GM12872 (cell line): ENCODE measurements at regions not wholly inside any gene's neighbourhood (a gene's known extent, or its start where the extent isn't known, plus 50 kb on each side); places are given as distances from the start of the nearest gene placed in this dataset.
A peak's percentile ranks its signal among the peaks of the same experiment; 100 is the strongest.

Source experiments
- TF ChIP-seq, protein P1 (sequence below): IDR thresholded peaks from 3 replicates; pipeline ENCODE4 v1.5.1; 2011; ENCODE audit warnings: low read depth, mild to moderate bottlenecking, low read length, moderate library complexity; ENCODE audit not compliant: insufficient read depth

DNA sequence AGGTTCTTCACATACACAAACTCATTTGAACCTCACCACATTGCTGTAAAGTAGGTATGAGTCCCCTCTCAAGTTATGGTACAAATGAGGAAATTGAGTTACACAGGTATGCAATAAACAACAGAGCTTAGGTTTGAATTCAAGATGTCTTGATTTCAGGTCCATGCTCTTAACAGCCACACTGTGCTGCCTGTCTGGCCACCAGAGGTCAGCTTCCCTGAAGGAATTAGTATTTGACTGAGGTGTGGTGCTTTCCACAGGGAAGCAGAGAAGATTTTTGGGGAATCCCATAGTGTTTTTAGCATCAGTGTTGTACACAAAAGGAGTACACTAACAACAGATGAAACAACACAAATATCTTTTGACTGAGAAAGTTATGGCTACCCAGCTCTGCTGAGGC, 94.4 kb upstream of the ITGA1 start:
- TF ChIP-seq, protein P1, sequence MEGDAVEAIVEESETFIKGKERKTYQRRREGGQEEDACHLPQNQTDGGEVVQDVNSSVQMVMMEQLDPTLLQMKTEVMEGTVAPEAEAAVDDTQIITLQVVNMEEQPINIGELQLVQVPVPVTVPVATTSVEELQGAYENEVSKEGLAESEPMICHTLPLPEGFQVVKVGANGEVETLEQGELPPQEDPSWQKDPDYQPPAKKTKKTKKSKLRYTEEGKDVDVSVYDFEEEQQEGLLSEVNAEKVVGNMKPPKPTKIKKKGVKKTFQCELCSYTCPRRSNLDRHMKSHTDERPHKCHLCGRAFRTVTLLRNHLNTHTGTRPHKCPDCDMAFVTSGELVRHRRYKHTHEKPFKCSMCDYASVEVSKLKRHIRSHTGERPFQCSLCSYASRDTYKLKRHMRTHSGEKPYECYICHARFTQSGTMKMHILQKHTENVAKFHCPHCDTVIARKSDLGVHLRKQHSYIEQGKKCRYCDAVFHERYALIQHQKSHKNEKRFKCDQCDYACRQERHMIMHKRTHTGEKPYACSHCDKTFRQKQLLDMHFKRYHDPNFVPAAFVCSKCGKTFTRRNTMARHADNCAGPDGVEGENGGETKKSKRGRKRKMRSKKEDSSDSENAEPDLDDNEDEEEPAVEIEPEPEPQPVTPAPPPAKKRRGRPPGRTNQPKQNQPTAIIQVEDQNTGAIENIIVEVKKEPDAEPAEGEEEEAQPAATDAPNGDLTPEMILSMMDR, result peak; percentile 55

DNA sequence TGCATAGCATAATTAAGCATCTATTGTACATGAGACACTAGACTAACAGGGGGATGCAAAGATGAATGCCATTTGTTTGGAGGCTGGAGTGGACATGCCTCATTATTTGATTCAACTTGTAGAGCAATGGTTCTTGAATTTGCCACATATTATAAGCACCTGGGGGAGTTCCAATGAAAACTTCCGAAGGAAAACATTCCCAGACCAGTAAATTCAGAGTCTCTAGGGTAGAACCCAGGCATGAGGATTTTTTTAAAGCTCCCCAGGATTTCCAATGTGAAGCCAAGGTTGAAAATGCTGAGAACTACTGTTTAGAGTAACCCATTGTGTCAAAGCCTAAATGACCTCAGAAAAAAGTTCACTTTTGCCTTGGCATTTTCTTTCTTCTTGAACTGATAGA, 93.9 kb upstream of the ITGA1 start:
- TF ChIP-seq, protein P1, result no peak

DNA sequence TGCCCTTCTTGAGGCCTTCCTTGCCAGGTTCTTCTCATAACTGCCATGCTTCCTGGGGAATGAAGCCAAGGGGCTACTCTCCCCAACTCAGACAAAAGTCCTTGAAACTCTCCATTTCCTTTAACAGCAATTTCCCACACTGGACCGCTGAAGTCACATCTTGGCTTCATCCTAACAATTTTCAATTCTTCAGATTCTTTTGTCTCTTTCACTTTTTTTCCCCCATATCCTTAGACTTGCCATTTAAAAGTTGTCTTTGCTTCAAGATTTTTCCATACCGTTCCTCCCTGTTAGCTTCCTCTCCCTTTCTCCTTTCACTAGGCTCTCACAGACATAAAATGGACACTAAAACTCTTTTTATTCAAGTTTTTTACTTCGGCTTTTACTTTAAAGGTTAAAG, 93.1 kb upstream of the ITGA1 start:
- TF ChIP-seq, protein P1, result no peak

DNA sequence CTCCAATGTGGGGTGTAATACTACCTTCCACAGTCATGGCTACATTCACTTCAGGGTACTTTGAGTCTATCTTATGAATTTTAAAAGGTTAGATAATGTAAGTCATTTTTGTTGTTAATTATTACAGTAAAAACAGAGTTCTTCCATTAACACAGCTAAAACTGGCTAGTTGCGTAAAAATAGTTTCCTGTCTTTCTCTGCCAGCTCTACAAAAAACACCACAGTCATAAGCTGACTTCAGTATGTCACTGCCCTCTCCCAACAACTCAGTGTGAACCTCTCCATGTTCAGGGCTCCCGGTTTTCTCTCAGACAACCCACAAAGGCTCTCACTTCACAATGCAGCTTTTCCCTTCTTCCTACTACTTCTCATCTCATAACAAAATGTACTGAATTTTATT, 84.8 kb upstream of the ITGA1 start:
- TF ChIP-seq, protein P1, result no peak

DNA sequence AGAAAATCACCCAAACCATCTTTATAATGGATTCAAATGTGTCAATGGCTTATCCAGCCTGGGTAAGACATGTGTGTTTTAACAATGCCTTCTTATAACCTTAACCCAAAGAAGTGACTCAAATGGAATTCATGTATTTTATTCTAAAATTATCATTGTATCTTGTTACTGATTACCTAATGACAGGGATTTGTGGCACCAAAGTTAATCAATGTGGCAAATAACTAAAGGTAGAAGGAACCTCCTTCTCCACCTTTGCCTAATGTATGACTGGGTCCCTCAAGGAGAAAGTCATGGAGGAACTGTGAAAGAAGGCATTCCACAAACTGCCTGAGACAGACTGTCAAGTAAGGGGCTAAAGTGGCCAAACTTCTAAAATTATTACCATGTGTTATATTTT, 84.4 kb upstream of the ITGA1 start:
- TF ChIP-seq, protein P1, result no peak

DNA sequence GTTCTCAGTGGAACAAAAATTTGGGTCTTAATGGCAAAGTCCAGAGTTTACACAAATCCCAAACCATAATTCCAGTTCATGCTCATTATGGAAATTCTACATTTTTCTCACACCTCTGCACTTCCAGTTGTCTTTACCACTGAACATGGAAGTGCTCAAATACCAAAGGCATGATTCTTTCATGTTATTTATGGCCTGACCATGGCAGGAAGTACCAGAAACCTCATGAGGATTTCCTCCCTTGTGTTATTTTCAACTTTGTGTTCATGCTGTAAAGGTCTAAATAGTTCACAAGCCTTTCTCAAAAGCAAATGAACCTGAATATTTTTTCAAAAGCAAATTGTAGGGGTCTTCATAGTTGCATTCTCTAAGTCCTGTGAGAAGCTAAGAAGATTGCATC, 82.0 kb upstream of the ITGA1 start:
- TF ChIP-seq, protein P1, result no peak

DNA sequence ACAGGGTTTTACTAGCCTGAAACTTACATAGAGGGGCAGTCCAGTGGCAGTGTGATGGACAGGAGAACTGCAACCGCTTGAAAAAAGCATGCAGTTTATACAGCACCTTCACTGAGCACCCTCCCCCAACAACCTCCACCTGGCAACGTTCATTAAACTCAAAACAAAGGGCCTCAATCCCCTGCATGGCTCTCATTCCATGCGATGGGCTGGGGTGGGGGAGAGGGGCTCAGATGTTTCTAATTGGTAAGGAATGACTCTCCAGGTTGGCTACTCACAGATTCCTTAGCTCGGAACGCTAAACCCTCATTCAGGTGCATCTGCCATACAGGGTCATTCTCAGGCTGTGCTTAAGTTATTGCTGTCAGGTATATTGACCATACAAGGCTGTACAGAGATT, 80.9 kb upstream of the ITGA1 start:
- TF ChIP-seq, protein P1, result no peak

DNA sequence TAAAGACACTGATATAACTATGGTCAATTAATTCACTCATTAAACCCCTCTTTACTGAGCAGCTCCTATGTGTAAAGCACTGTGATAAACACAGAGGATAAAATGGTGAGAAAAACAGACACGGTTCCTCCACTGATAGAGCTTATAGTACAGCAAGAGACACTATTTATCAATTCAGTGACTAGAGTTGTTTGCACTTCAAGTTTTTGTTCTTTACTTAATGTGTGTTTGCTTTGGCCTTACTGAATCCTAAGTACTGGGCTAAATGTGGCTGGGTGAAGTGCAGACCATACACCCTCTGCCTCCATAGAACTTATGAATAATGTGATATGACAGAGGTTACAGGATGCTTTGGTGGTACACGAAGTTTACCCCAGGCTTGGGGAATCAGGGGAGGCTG, 80.1 kb upstream of the ITGA1 start:
- TF ChIP-seq, protein P1, result no peak
